ENCODE measurements at regions not wholly inside any gene's neighbourhood (a gene's known extent, or its start where the extent isn't known, plus 50 kb on each side); places are given as distances from the start of the nearest gene placed in this dataset.

GRCh38 chr2:187143537-187143936, 294.6 kb upstream of the ZSWIM2 start:
- Mint-ChIP-seq H3K4me1 (no peaks in the 10 kb centered on the region), H3K27ac (no peak overlapping the region), H3K9me3 (peaks cover 0 to 3% of the 10 kb centered on the region in 2 experiments; a peak in 1 of 5 replicates), H3K4me3 (no peak overlapping the region), H3K27me3 (ENCODE audit: low read depth) (no peaks in the 10 kb centered on the region), H3K36me3 (ENCODE audit: insufficient read depth in 1 of 3, low read depth in 3 of 3) (no peaks in the 10 kb centered on the region)
- H2BK5ac ChIP-seq (ENCODE audit: insufficient read length, low read length): no peak overlapping the region
- no peak overlapping the region for H2BK20ac ChIP-seq (ENCODE audit: low read depth, low read length, poor library complexity, severe bottlenecking)
- no peak for DNase-seq
- no peak overlapping the region for H3K27ac ChIP-seq (ENCODE audit: insufficient read length, low read depth, low read length)
- no peak for TF ChIP-seq CTCF (conservative IDR thresholded peaks at IDR 0.05)
- no CpG with 5 or more reads among the region's 3 CpGs for WGBS (ENCODE audit: extremely low coverage, insufficient read length, low lambda C conversion rate)
- H4K5ac ChIP-seq (ENCODE audit: insufficient read length, low read depth, low read length): no peak overlapping the region
- H2BK120ac ChIP-seq (ENCODE audit: low read depth, low read length, poor library complexity, severe bottlenecking): no peak overlapping the region
- no peak overlapping the region for H2AK5ac ChIP-seq (ENCODE audit: insufficient read length, low read length)
- no peak overlapping the region for H2BK12ac ChIP-seq (ENCODE audit: insufficient read length, low read depth, low read length)
- H3K4me2 ChIP-seq (ENCODE audit: insufficient read depth, insufficient read length, low read length): no peak overlapping the region
- H3K79me1 ChIP-seq (ENCODE audit: insufficient read depth, low read depth, low read length, poor library complexity, severe bottlenecking): no peaks in the 10 kb centered on the region
- no peak overlapping the region for H3K14ac ChIP-seq (ENCODE audit: insufficient read depth, low read length)
- no peaks in the 10 kb centered on the region for H3K4me1 ChIP-seq (ENCODE audit: insufficient read depth, low read length)
- H3K9ac ChIP-seq (ENCODE audit: extremely low read depth, insufficient read length, low read length): no peak overlapping the region
- no peak overlapping the region for H2BK15ac ChIP-seq (ENCODE audit: low read depth, low read length)
- H3K56ac ChIP-seq (ENCODE audit: insufficient read length, low read depth, low read length): no peak overlapping the region
- no peaks in the 10 kb centered on the region for H3K23me2 ChIP-seq (ENCODE audit: insufficient read length, low read depth, low read length, poor library complexity, severe bottlenecking)
- H4K91ac ChIP-seq (ENCODE audit: insufficient read length, low read depth, low read length): no peak overlapping the region
- no peaks in the 10 kb centered on the region for H3K27me3 ChIP-seq (ENCODE audit: insufficient read depth, low read length)
- H3K4ac ChIP-seq (ENCODE audit: low read depth, low read length): no peak overlapping the region
- H3K9me3 ChIP-seq (ENCODE audit: control insufficient read depth, low read depth, low read length): no peaks in the 10 kb centered on the region
- no peak overlapping the region for H3K23ac ChIP-seq (ENCODE audit: insufficient read length, low read depth, low read length)
- H4K20me1 ChIP-seq (ENCODE audit: control insufficient read depth, insufficient read depth, insufficient read length): no peaks in the 10 kb centered on the region
- no peak overlapping the region for H4K8ac ChIP-seq (replicated peaks; ENCODE audit: insufficient read length, low read depth, low read length)
- no peak overlapping the region for H2AFZ ChIP-seq (ENCODE audit: low read length)
- no peak overlapping the region for H3K18ac ChIP-seq (ENCODE audit: insufficient read length, low read depth, low read length)
- H3K79me2 ChIP-seq (ENCODE audit: insufficient read depth, low read length): no peaks in the 10 kb centered on the region
- H3T11ph ChIP-seq (ENCODE audit: low read length): no peak overlapping the region
